Gastrocnemius medialis (tissue), 4 donors: ENCODE measurements at regions not wholly inside any gene's neighbourhood (a gene's known extent, or its start where the extent isn't known, plus 50 kb on each side); places are given as distances from the start of the nearest gene placed in this dataset.

Source experiments
- POLR2A ChIP-seq, 2 donors: fragments of 450-650 bp; IDR thresholded peaks; one replicate each; pipeline ENCODE4 v1.6.1; 2017; ENCODE audit warnings: antibody characterized with exemption in 2 of 2, mild to moderate bottlenecking in 2 of 2, moderate library complexity in 2 of 2
- TF ChIP-seq, protein P1 (sequence below), 5 experiments: fragments of 450-650 bp in 3 of 5; fragments of 200-600 bp in 2 of 5; sonication (generic) in 2 of 5; IDR thresholded peaks in 4 of 5; conservative IDR thresholded peaks in 1 of 5; 1 replicate in 4 of 5; 2 replicates in 1 of 5; pipeline ENCODE4 v1.5.1; 2016 to 2019; ENCODE audit warnings: antibody characterized with exemption in 5 of 5, mild to moderate bottlenecking in 3 of 5, moderate library complexity in 3 of 5

DNA sequence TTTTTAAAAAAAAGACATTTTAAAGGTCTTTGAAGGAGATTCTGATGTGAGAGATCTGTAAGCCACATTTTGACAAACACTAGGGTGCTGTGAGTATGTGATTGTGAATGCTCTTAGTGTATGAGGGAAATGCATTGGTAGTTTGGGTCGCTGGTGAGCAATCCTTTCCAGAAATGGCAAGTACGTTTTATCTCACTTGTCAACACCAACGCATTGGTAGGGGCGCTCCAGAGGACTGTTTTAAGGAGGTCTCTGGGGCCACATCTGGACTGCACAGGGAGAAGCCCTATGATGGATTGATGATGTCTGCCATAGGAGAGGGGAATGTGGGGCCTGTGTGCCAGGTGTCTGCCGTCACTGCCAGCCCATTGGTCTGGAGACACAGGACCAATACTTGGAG is 522.6 kb downstream of the BNC2 start:
- TF ChIP-seq, protein P1, sequence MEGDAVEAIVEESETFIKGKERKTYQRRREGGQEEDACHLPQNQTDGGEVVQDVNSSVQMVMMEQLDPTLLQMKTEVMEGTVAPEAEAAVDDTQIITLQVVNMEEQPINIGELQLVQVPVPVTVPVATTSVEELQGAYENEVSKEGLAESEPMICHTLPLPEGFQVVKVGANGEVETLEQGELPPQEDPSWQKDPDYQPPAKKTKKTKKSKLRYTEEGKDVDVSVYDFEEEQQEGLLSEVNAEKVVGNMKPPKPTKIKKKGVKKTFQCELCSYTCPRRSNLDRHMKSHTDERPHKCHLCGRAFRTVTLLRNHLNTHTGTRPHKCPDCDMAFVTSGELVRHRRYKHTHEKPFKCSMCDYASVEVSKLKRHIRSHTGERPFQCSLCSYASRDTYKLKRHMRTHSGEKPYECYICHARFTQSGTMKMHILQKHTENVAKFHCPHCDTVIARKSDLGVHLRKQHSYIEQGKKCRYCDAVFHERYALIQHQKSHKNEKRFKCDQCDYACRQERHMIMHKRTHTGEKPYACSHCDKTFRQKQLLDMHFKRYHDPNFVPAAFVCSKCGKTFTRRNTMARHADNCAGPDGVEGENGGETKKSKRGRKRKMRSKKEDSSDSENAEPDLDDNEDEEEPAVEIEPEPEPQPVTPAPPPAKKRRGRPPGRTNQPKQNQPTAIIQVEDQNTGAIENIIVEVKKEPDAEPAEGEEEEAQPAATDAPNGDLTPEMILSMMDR (IDR thresholded peaks at IDR 0.05 in 4 of 5, conservative IDR thresholded peaks at IDR 0.05 in 1 of 5): no peak
- TF ChIP-seq POLR2A (IDR thresholded peaks at IDR 0.05): no peak
